NCI-H2107 treated with DMSO at 0.1 percent for 48 hours (cell line): ENCODE measurements at regions not wholly inside any gene's neighbourhood (a gene's known extent, or its start where the extent isn't known, plus 50 kb on each side); places are given as distances from the start of the nearest gene placed in this dataset.

Source experiments
- DNase-seq: peaks from one replicate; lab custom pipeline; 2025; ENCODE audit not compliant: unreplicated experiment; lab: John Stamatoyannopoulos, UW

DNA sequence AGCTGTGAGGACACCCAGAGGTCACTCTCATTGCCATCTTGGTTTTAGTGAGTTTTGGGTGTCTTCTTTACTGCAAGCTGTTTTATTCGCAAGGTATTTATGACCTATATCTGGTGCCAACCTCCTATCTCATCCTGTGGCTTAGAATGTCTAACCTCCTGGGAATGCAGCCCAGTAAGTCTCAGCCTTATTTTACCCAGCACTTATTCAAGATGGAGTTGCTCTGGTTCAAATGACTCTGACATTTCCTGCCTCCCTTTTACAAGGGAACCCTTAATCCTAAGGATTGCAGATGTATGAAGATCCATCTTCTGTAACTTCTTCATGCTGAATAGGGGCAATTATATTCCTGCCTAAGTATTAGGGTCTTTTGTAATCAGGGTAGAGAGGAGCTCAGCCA is 708.0 kb downstream of the TMEM182 start:
- no peak for DNase-seq

GRCh38 chr2:103484906-103485305 is 723.1 kb downstream of the TMEM182 start:
- no peak for DNase-seq

DNA sequence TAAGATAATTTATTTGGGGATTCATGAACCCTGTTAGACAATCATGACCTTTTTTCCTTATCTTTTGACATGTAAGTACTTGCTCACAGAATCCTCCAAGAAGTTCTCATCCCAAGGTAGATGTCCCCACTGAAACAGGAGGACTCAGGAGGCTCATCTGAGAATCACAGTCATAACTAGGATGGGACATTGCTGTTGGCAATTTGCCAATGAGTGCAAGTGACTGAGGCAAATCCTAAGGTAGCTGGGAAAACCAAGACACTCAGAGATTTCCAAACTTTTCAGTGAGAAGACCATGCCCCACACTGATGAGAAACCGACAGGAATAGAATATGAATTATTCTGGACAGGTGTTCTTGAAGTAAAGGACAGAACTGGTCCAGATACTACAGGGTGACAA is 735.0 kb downstream of the TMEM182 start:
- DNase-seq: no peak

DNA sequence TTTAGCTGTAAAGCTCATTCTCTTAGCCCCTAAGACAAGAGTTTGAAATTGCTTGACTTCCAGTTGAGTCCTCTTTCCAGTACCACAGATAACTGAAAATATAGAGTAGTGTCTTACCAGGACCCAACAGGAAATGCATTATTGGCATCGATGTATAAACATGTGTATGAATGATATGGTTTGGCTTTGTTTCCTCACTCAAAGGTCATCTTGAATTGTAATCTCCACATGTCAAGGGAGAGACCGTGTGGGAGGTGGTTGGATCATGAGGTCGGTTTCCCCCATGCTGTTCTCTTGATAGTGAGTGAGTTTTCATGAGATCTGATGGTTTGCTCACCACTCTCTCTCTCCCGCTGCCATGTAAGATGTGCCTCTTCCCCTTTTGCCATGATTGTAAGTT is 745.0 kb downstream of the TMEM182 start:
- no peak for DNase-seq

DNA sequence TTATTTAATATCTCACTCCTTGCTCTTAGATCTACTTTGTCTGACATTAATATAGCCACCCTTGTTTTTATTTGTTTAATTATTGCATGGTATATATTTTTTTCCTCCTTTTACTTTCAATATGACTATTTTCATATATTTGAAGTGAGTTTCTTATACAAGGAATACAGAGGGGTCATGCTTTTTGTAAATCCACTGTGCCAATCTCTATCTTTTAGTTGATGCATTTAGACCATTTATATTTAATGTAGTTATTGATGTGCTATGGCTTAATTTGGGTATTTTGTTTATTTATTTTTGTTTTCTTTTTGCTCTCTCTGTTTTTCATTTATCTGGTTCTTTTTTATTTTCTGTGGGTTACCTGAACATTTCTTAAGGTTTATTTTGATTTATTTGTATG is 750.6 kb downstream of the TMEM182 start:
- no peak for DNase-seq

GRCh38 chr2:103520547-103520946 is 758.7 kb downstream of the TMEM182 start:
- no peak for DNase-seq

DNA sequence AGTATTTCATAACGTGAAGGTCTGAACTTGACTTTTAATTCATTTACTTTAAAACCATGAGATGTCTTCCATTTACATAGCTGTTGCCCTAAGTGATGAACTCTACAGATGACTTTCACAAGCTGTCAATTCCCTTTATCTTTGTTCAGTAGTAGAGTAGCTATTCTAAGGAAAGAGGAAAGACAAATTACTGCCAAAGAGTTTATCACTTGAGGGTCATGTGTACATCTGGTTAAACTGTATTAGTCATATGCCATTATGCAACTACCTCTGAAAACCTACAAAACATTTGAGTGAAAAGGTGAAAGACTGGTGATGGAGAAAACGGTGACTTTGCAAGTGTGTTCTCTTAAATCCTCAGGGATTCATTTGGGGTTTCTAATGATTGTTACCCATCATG is 763.9 kb downstream of the TMEM182 start:
- DNase-seq: no peak

GRCh38 chr2:103526757-103527156 is 764.9 kb downstream of the TMEM182 start:
- DNase-seq: no peak

- DNase-seq: no peak
These were observed 765.4 kb downstream of the TMEM182 start for GRCh38 chr2:103527278-103527677.

GRCh38 chr2:103529798-103530502 is 768.1 kb downstream of the TMEM182 start:
- DNase-seq: no peak

DNA sequence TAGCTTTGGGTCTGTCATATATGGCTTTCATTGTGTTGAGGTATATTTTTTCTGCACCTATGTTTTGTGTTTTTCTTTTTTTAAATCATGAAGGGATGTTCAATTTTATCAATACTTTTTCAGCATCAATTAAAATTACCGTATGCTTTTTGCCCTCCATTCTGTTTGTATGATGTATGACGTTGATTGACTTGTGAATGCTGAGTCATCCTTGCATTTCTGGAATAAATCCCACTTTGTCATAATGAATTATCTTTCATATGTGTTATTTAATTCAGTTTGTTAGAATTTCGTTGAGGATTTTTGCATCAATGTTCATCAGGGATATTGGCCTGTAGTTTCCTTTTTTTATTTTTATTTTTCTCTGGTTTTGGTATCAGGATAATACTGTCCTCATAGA is 790.9 kb downstream of the TMEM182 start:
- no peak for DNase-seq

GRCh38 chr2:103594823-103595222 is 833.0 kb downstream of the TMEM182 start:
- DNase-seq: no peak

DNA sequence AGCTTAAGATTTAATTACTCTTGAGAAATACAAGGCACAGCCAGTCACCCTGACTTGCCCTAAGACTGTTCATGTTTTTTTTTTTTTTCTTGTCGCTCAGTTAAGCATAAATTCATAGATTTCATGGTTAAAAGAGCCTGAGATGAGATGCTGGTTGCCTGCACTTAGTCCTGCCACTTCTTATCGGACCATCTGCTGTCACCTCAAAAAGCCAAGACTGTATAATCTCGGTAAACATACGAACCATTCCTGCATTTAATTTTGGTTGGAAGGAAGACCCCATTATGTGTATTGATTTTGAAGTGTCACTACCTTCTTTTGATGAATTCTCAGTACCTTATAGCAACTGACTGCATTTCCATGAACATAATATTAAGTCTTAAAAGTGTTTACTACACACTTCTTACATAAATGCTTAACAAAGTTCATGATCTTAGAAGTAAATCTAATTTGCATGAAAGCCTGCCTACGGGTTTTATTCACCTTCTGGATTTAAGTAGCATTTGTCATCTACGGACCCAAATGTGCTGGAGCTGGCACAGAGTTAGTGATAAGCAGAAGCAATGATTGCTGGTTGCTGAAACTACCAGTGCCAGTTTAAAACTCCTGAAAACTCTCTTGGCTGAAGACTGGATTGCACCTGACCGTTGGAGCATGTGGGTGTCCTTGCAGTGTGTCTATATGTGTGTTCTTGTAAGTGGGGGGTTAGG is 843.4 kb downstream of the TMEM182 start:
- DNase-seq: no peak

GRCh38 chr2:103615611-103616105 is 853.8 kb downstream of the TMEM182 start:
- DNase-seq: no peak

DNA sequence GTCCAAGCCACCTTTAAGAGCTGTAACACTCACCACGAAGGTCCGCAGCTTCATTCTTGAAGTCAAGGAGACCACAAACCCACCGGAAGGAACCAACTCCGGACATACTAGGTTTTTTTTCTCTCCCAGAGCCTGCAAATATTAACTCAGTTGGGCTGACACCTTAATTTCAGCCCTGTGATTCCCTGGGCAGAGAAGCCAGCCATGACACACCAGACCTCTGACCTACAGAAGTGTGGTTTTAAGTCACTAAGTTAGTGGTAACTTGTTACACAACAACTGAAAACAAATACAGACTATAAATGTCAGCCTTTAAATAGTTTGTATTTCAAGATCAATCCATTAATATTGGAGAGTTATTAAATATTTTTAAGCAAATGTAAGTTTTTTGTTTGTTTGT is 855.1 kb downstream of the TMEM182 start:
- DNase-seq: no peak

DNA sequence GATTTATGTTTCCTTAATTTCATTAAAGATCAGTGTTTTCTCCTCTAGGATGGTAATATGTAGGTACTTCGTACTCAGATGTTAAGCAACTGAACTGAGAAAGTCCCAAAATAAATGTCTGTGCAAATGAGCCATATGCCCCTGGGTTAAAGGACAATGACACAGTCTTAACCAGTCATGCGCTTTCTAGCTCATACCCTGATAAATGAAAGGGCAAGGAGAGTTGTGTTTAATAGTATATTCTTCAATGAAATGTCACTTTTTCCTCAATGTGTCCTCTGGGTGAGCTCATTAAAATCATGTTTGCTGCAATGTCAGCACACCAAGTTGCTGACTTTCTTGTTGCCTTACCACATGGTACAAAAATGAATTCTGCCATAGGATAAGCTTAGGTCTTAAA is 856.3 kb downstream of the TMEM182 start:
- no peak for DNase-seq

DNA sequence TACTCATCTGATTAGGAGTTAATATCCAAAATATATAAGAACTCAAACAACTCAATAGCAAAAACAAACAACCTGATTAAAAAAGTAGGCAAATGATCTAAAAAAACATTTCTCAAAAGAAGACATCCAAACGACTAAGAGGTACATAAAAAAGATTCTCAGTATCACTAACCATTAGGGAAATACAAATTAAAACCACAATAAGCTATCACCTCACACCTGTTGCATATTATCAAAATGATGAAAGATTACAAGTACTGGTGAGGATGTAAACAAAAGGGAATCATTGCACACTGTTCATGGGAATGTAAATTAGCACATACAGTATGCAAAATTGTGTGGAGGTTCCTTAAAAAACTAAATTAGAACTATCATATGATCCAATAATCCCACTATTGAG is 865.5 kb downstream of the TMEM182 start:
- DNase-seq: no peak

GRCh38 chr2:103638978-103639377 is 877.1 kb downstream of the TMEM182 start:
- no peak for DNase-seq

DNA sequence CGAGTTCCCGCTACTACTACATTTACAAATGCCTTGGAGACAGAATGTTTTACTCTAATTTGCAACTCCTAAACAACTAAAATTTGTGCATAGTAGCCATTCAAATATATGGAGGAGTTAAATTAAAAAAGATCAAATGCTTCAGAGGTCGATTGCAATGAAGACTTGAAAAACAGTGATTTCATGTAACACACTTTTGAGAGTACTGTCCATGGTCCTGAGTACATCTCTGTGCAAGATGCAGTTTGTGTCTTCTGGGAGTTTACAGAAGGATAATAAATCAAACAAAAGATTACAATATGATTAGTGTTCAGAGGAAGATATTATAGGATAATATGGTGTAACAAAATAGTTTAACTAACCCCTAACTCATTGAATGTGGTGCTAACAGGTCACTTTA is 894.7 kb downstream of the TMEM182 start:
- no peak for DNase-seq

- no peak for DNase-seq
These were observed 898.7 kb downstream of the TMEM182 start for GRCh38 chr2:103660519-103660918.

- DNase-seq: no peak
These were observed 899.1 kb downstream of the TMEM182 start for GRCh38 chr2:103660947-103661346.

GRCh38 chr2:103664690-103665089 is 902.9 kb downstream of the TMEM182 start:
- DNase-seq: no peak
